Ascending aorta (tissue), 2 donors: ENCODE measurements at regions not wholly inside any gene's neighbourhood (a gene's known extent, or its start where the extent isn't known, plus 50 kb on each side); places are given as distances from the start of the nearest gene placed in this dataset.

Source experiments
- DNase-seq, 2 donors: peaks; one replicate each; pipeline ENCODE4 v3.0.0-alpha.2; 2019; ENCODE audit warnings: low spot score in 2 of 2
- H3K27ac ChIP-seq, 2 donors: fragments of 200-600 bp; sonication (generic); one replicate each; pipeline ENCODE4 v1.5.1; 2016 to 2017; ENCODE audit warnings: mild to moderate bottlenecking in 1 of 2
- H3K27me3 ChIP-seq: fragments of 200-600 bp; sonication (generic); one replicate; pipeline ENCODE4 v1.5.1; 2017
- H3K36me3 ChIP-seq, 2 donors: fragments of 200-600 bp; sonication (generic); one replicate each; pipeline ENCODE4 v1.5.1; 2016
- H3K4me1 ChIP-seq, 2 donors: fragments of 200-600 bp; sonication (generic); one replicate each; pipeline ENCODE4 v1.5.1; 2016 to 2017; ENCODE audit warnings: mild to moderate bottlenecking in 1 of 2
- H3K4me3 ChIP-seq, 2 donors: fragments of 200-600 bp; sonication (generic); one replicate each; pipeline ENCODE4 v1.5.1; 2016 to 2017; ENCODE audit warnings: mild to moderate bottlenecking in 1 of 2
- H3K9me3 ChIP-seq, 2 donors: fragments of 200-600 bp; sonication (generic); one replicate each; pipeline ENCODE4 v1.5.1; 2016
- CTCF ChIP-seq, 3 experiments: fragments of 200-600 bp in 2 of 3; fragments of 450-650 bp in 1 of 3; sonication (generic) in 2 of 3; IDR thresholded peaks; one replicate each; pipeline ENCODE4 v1.5.1; 2016 to 2019; ENCODE audit warnings: antibody characterized with exemption in 3 of 3, mild to moderate bottlenecking in 1 of 3, moderate library complexity in 1 of 3
- intact Hi-C: fragments of 100-400 bp; cut with DNase I; formaldehyde crosslinking; loops from one replicate; pipeline ENCODE4 v1.15.1; 2023

GRCh38 chr14:84298663-84299195 is 1231.2 kb upstream of the FLRT2 start:
- H3K36me3 ChIP-seq: no peaks in the 10 kb centered on the region
- no peaks in the 10 kb centered on the region for H3K9me3 ChIP-seq
- no peak for DNase-seq
- H3K27ac ChIP-seq: no peak overlapping the region
- no peaks in the 10 kb centered on the region for H3K4me1 ChIP-seq
- no peak overlapping the region for H3K4me3 ChIP-seq
- intact Hi-C loops: no loop called here
- TF ChIP-seq CTCF (IDR thresholded peaks at IDR 0.05): no peak
- no peaks in the 10 kb centered on the region for H3K27me3 ChIP-seq

GRCh38 chr14:84303140-84303539 is 1226.8 kb upstream of the FLRT2 start:
- TF ChIP-seq CTCF (IDR thresholded peaks at IDR 0.05): no peak
- intact Hi-C loops: no loop called here

GRCh38 chr14:84312551-84312950 is 1217.4 kb upstream of the FLRT2 start:
- no peaks in the 10 kb centered on the region for H3K27me3 ChIP-seq
- no peaks in the 10 kb centered on the region for H3K4me1 ChIP-seq
- no peak for TF ChIP-seq CTCF (IDR thresholded peaks at IDR 0.05)

More at GRCh38 chr14:84303140-84303539, 1226.8 kb upstream of the FLRT2 start:
- H3K4me3 ChIP-seq: no peak overlapping the region
- DNase-seq: no peak
- H3K9me3 ChIP-seq: peaks cover 0 to 4% of the 10 kb centered on the region in 2 donors
- no peaks in the 10 kb centered on the region for H3K4me1 ChIP-seq
- no peaks in the 10 kb centered on the region for H3K36me3 ChIP-seq
- H3K27me3 ChIP-seq: no peaks in the 10 kb centered on the region
- H3K27ac ChIP-seq: no peak overlapping the region

GRCh38 chr14:84323450-84323849 is 1206.5 kb upstream of the FLRT2 start:
- intact Hi-C loops: no loop called here
- Histone ChIP-seq H3K36me3 (no peaks in the 10 kb centered on the region), H3K27me3 (no peaks in the 10 kb centered on the region), H3K27ac (no peak overlapping the region), H3K9me3 (no peaks in the 10 kb centered on the region), H3K4me1 (no peaks in the 10 kb centered on the region), H3K4me3 (no peak overlapping the region)
- no peak for DNase-seq
- TF ChIP-seq CTCF (IDR thresholded peaks at IDR 0.05): no peak

More at GRCh38 chr14:84312551-84312950, 1217.4 kb upstream of the FLRT2 start:
- H3K27ac ChIP-seq: no peak overlapping the region
- no peak overlapping the region for H3K4me3 ChIP-seq
- DNase-seq: no peak
- H3K36me3 ChIP-seq: no peaks in the 10 kb centered on the region
- H3K9me3 ChIP-seq: no peaks in the 10 kb centered on the region
- intact Hi-C loops: no loop called here

GRCh38 chr14:84323978-84324377 is 1206.0 kb upstream of the FLRT2 start:
- no peak for TF ChIP-seq CTCF (IDR thresholded peaks at IDR 0.05)
- Histone ChIP-seq H3K36me3 (no peaks in the 10 kb centered on the region), H3K27me3 (no peaks in the 10 kb centered on the region), H3K4me1 (no peaks in the 10 kb centered on the region), H3K4me3 (no peak overlapping the region), H3K27ac (no peak overlapping the region), H3K9me3 (no peaks in the 10 kb centered on the region)
- intact Hi-C loops: no loop called here
- DNase-seq: no peak

GRCh38 chr14:84336433-84336832 is 1193.5 kb upstream of the FLRT2 start:
- no peaks in the 10 kb centered on the region for H3K9me3 ChIP-seq
- H3K27me3 ChIP-seq: no peaks in the 10 kb centered on the region
- H3K27ac ChIP-seq: no peak overlapping the region
- no peaks in the 10 kb centered on the region for H3K36me3 ChIP-seq
- no peak for DNase-seq
- intact Hi-C loops: no loop called here
- no peak for TF ChIP-seq CTCF (IDR thresholded peaks at IDR 0.05)
- H3K4me1 ChIP-seq: no peaks in the 10 kb centered on the region
- no peak overlapping the region for H3K4me3 ChIP-seq
